Endothelial cell of umbilical vein (primary cell): ENCODE measurements at regions not wholly inside any gene's neighbourhood (a gene's known extent, or its start where the extent isn't known, plus 50 kb on each side); places are given as distances from the start of the nearest gene placed in this dataset.

Experiments used
- BruUV-seq: library from RNA; stranded (reverse); fragments of 400-500 nt; replicated peaks from 2 replicates; lab custom pipeline; 2021; lab: Mats Ljungman, UMichigan
- CTCF ChIA-PET: fragments of 300-600, 350-600 bp; sonication (Branson Sonifier 250); formaldehyde crosslinking; loops from one replicate; lab custom pipeline; 2021; ENCODE audit warnings: antibody characterized with exemption, inconsistent platforms; lab: Charles Lee
- POLR2A ChIA-PET: fragments of 300-600, 350-600 bp; sonication (Branson Sonifier 250); formaldehyde crosslinking; loops from one replicate; lab custom pipeline; 2021; ENCODE audit warnings: antibody characterized with exemption, inconsistent platforms; lab: Charles Lee
- DNase-seq: peaks from one replicate; pipeline ENCODE4 v3.0.0-alpha.2; 2011; ENCODE audit warnings: low read depth, low spot score
- FAIRE-seq: peaks from 2 replicates; lab custom pipeline; 2011; peaks lifted over from hg19 to GRCh38; lab: Jason Lieb, UNC
- H2AFZ ChIP-seq: 2 replicates; pipeline ENCODE4 v1.6.0; 2012; ENCODE audit warnings: low read depth, low read length, control low read depth, inconsistent platforms
- H3K27ac ChIP-seq: 2 replicates; pipeline ENCODE4 v1.5.1; 2011; ENCODE audit warnings: low read depth, mild to moderate bottlenecking, control low read depth, low read length, moderate library complexity; ENCODE audit not compliant: insufficient read depth
- H3K27me3 ChIP-seq, 2 experiments: 2 replicates each; pipeline versions ENCODE4 v1.6.0 to v1.6.1; 2011; ENCODE audit warnings: low read length in 2 of 2, mixed read lengths in 1 of 2; ENCODE audit not compliant: control insufficient read depth in 2 of 2, insufficient read depth in 2 of 2
- H3K36me3 ChIP-seq, 2 experiments: 2 replicates in 1 of 2; 3 replicates in 1 of 2; pipeline ENCODE4 v1.5.1; 2011; ENCODE audit warnings: low read length in 2 of 2, mild to moderate bottlenecking in 1 of 2, moderate library complexity in 1 of 2; ENCODE audit not compliant: control insufficient read depth in 2 of 2, insufficient read depth in 2 of 2; ENCODE audit errors: extremely low read depth in 1 of 2
- H3K4me1 ChIP-seq: 3 replicates; pipeline ENCODE4 v1.5.1; 2011; ENCODE audit warnings: mild to moderate bottlenecking, low read length; ENCODE audit not compliant: control insufficient read depth, insufficient read depth; ENCODE audit errors: extremely low read depth
- H3K4me2 ChIP-seq: 2 replicates; pipeline ENCODE4 v1.6.1; 2011; ENCODE audit warnings: low read length, control low read depth, mixed read lengths; ENCODE audit not compliant: insufficient read depth
- H3K4me3 ChIP-seq, 3 experiments: fragments of 200-600 bp in 1 of 3; sonication (generic), shearing (Covaris generic) in 1 of 3; replicated peaks in 1 of 3; 2 replicates each; pipeline ENCODE4 v1.5.1; 2011 to 2016; ENCODE audit warnings: control low read depth in 3 of 3, low read length in 3 of 3, mild to moderate bottlenecking in 2 of 3, inconsistent platforms in 1 of 3, low read depth in 1 of 3, moderate library complexity in 1 of 3; ENCODE audit not compliant: insufficient read depth in 1 of 3
- H3K79me2 ChIP-seq: 2 replicates; pipeline ENCODE4 v1.6.0; 2012; ENCODE audit warnings: low read length, inconsistent platforms; ENCODE audit not compliant: control insufficient read depth, insufficient read depth
- H3K9ac ChIP-seq: replicated peaks from 2 replicates; pipeline ENCODE3; 2011; ENCODE audit warnings: low read length, control low read depth; ENCODE audit not compliant: insufficient read depth; ENCODE audit errors: extremely low read depth
- H3K9me1 ChIP-seq: replicated peaks from 3 replicates; pipeline ENCODE4 v1.6.0; 2011; ENCODE audit warnings: mild to moderate bottlenecking, low read length; ENCODE audit not compliant: control insufficient read depth, insufficient read depth; ENCODE audit errors: extremely low read depth
- H3K9me3 ChIP-seq: replicated peaks from 2 replicates; pipeline ENCODE4 v1.5.1; 2012; ENCODE audit warnings: low read length, inconsistent platforms; ENCODE audit not compliant: control insufficient read depth, insufficient read depth
- H4K20me1 ChIP-seq: replicated peaks from 2 replicates; pipeline ENCODE3; 2011; ENCODE audit warnings: mild to moderate bottlenecking, low read length; ENCODE audit not compliant: control insufficient read depth, insufficient read depth; ENCODE audit errors: extremely low read depth
- CTCF ChIP-seq, 2 donors: IDR thresholded peaks; 1 replicate in 1 of 2; 2 replicates in 1 of 2; pipeline ENCODE4 v1.5.1; 2011; ENCODE audit warnings: low read length in 2 of 2, mild to moderate bottlenecking in 2 of 2, moderate library complexity in 2 of 2, control low read depth in 1 of 2, inconsistent platforms in 1 of 2, low read depth in 1 of 2; ENCODE audit not compliant: insufficient read depth in 1 of 2; ENCODE audit errors: extremely low read depth in 1 of 2
- EZH2 ChIP-seq: IDR thresholded peaks from 2 replicates; pipeline ENCODE4 v1.6.1; 2012; ENCODE audit warnings: borderline replicate concordance, low read depth, mild to moderate bottlenecking, moderate library complexity, low read length, inconsistent platforms; ENCODE audit not compliant: severe bottlenecking
- FOS ChIP-seq: IDR thresholded peaks from 2 replicates; pipeline ENCODE4 v1.6.1; 2011; ENCODE audit warnings: mild to moderate bottlenecking, low read length, moderate library complexity, borderline replicate concordance; ENCODE audit not compliant: insufficient read depth
- GATA2 ChIP-seq: IDR thresholded peaks from 2 replicates; pipeline ENCODE4 v1.7.0; 2011; ENCODE audit warnings: low read depth, mild to moderate bottlenecking, moderate library complexity, mixed read lengths, low read length; ENCODE audit not compliant: insufficient read length, insufficient read depth
- JUN ChIP-seq: IDR thresholded peaks from 2 replicates; pipeline ENCODE4 v1.6.1; 2011; ENCODE audit warnings: borderline replicate concordance, low read depth; ENCODE audit not compliant: insufficient read length, insufficient read depth
- MAX ChIP-seq: IDR thresholded peaks from 2 replicates; pipeline ENCODE4 v1.6.1; 2011; ENCODE audit not compliant: insufficient read depth, insufficient read length
- MYC ChIP-seq: IDR thresholded peaks from one replicate; pipeline ENCODE4 v1.6.1; 2011; ENCODE audit warnings: mild to moderate bottlenecking, low read depth, low read length
- POLR2A ChIP-seq: IDR thresholded peaks from 2 replicates; pipeline ENCODE4 v1.6.1; 2012; ENCODE audit warnings: low read depth, mild to moderate bottlenecking, control low read depth, low read length
- POLR2AphosphoS5 ChIP-seq: IDR thresholded peaks from 2 replicates; pipeline ENCODE4 v1.6.1; 2012; ENCODE audit warnings: low read depth, mild to moderate bottlenecking, control low read depth, low read length, moderate library complexity; ENCODE audit not compliant: insufficient read depth
- dilution Hi-C: fragments of 300-500 bp; cut with MboI; formaldehyde crosslinking; loops from one replicate; pipeline ENCODE4 v1.15.0; 2019; ENCODE audit warnings: low sequenced_read_pairs; ENCODE audit not compliant: extremely low pct_ligation_motif_present
- intact Hi-C: fragments of 100-400 bp; cut with micrococcal nuclease; formaldehyde crosslinking; loops from one replicate; pipeline ENCODE4 v1.10.0; 2022

GRCh38 chr4:149062997-149063396 lies 620.8 kb upstream of the NR3C2 start:
- Histone ChIP-seq H3K27ac (no peak overlapping the region), H3K9me3 (no peaks in the 10 kb centered on the region), H3K27me3 (no peaks in the 10 kb centered on the region), H3K9ac (no peak overlapping the region), H3K4me2 (no peak overlapping the region), H3K36me3 (no peaks in the 10 kb centered on the region), H2AFZ (no peak overlapping the region), H3K4me1 (no peaks in the 10 kb centered on the region), H4K20me1 (no peaks in the 10 kb centered on the region), H3K4me3 (no peak overlapping the region), H3K79me2 (no peaks in the 10 kb centered on the region), H3K9me1 (no peaks in the 10 kb centered on the region)
- dilution Hi-C loops: no loop called here
- no TSS peak for BruUV-seq
- FAIRE-seq (no peak), DNase-seq (no peak)
- no peak for TF ChIP-seq JUN
- no peak for TF ChIP-seq MAX
- no peak for TF ChIP-seq CTCF (IDR thresholded peaks at IDR 0.05; ENCODE audit: extremely low read depth in 1 of 2, insufficient read depth in 1 of 2, low read depth in 1 of 2, low read length in 2 of 2)
- no peak for TF ChIP-seq FOS
- no peak for TF ChIP-seq MYC
- TF ChIP-seq GATA2: no peak
- TF ChIP-seq EZH2: no peak
- no peak for TF ChIP-seq POLR2A
- TF ChIP-seq POLR2AphosphoS5: no peak
- ChIA-PET CTCF (no interaction called here), POLR2A (no interaction called here)
- intact Hi-C loops: no loop called here
